Neural cell (in vitro differentiated cells): ENCODE measurements at regions not wholly inside any gene's neighbourhood (a gene's known extent, or its start where the extent isn't known, plus 50 kb on each side); places are given as distances from the start of the nearest gene placed in this dataset.

Source experiments
- H2AFZ ChIP-seq: fragments of 200-600, 300-800 bp; sonication (generic), shearing (Covaris generic); 2 replicates; pipeline ENCODE4 v1.6.0; 2014; ENCODE audit warnings: low read depth, mild to moderate bottlenecking, antibody characterized with exemption, low read length, moderate library complexity
- H3F3A ChIP-seq: fragments of 200-600 bp; shearing (Covaris generic); 2 replicates; pipeline ENCODE4 v1.6.1; 2016; ENCODE audit warnings: mild to moderate bottlenecking, moderate library complexity, mixed read lengths, antibody characterized with exemption, low read length; ENCODE audit not compliant: insufficient read depth, poor library complexity, severe bottlenecking
- H3K27ac ChIP-seq: fragments of 200-600, 300-800 bp; sonication (generic), shearing (Covaris generic); 2 replicates; pipeline ENCODE4 v1.5.1; 2014; ENCODE audit warnings: mild to moderate bottlenecking, low read length, moderate library complexity
- H3K27me3 ChIP-seq: fragments of 300-800, 200-600 bp; sonication (generic), shearing (Covaris generic); 2 replicates; pipeline ENCODE4 v1.6.0; 2014; ENCODE audit warnings: mild to moderate bottlenecking, low read depth, low read length, moderate library complexity; ENCODE audit not compliant: insufficient read depth
- H3K36me3 ChIP-seq: fragments of 300-800, 200-600 bp; sonication (generic), shearing (Covaris generic); 2 replicates; pipeline ENCODE4 v1.5.1; 2014; ENCODE audit warnings: mild to moderate bottlenecking, antibody characterized with exemption, low read length, moderate library complexity; ENCODE audit not compliant: insufficient read depth
- H3K4me2 ChIP-seq: fragments of 300-800, 200-600 bp; sonication (generic), shearing (Covaris generic); 2 replicates; pipeline ENCODE4 v1.6.0; 2014; ENCODE audit warnings: mild to moderate bottlenecking, low read length
- H3K4me3 ChIP-seq: fragments of 300-800, 200-600 bp; sonication (generic), shearing (Covaris generic); 2 replicates; pipeline ENCODE4 v1.5.1; 2014; ENCODE audit warnings: mild to moderate bottlenecking, low read length, moderate library complexity
- H3K79me2 ChIP-seq: fragments of 200-600 bp; shearing (Covaris generic); replicated peaks from 2 replicates; pipeline ENCODE4 v1.6.0; 2014; ENCODE audit warnings: mild to moderate bottlenecking, low read length, moderate library complexity; ENCODE audit not compliant: insufficient read depth
- H3K9ac ChIP-seq: fragments of 300-800, 200-600 bp; sonication (generic), shearing (Covaris generic); 2 replicates; pipeline ENCODE4 v1.6.1; 2016; ENCODE audit warnings: mild to moderate bottlenecking, low read length, mixed read lengths
- H3K9me2 ChIP-seq: fragments of 200-600 bp; shearing (Covaris generic); 2 replicates; pipeline ENCODE4 v1.6.1; 2016; ENCODE audit warnings: mild to moderate bottlenecking, low read length, mixed read lengths; ENCODE audit not compliant: insufficient read depth
- H3K9me3 ChIP-seq: fragments of 200-600, 300-800 bp; sonication (generic), shearing (Covaris generic); 2 replicates; pipeline ENCODE4 v1.6.1; 2016; ENCODE audit warnings: mild to moderate bottlenecking, mixed run types, low read length, moderate library complexity, mixed read lengths
- H4K20me1 ChIP-seq: fragments of 200-600 bp; shearing (Covaris generic); 2 replicates; pipeline ENCODE4 v1.6.1; 2016; ENCODE audit warnings: mild to moderate bottlenecking, mixed run types; ENCODE audit not compliant: insufficient read depth
- CTCF ChIP-seq: fragments of 450-650 bp; IDR thresholded peaks from 2 replicates; pipeline ENCODE4 v1.5.1; 2014; ENCODE audit warnings: antibody characterized with exemption, mild to moderate bottlenecking, moderate library complexity; ENCODE audit not compliant: poor library complexity, severe bottlenecking
- EP300 ChIP-seq: fragments of 450-650 bp; conservative IDR thresholded peaks from 2 replicates; pipeline ENCODE4 v1.6.1; 2014; ENCODE audit warnings: antibody characterized with exemption, mild to moderate bottlenecking, moderate library complexity; ENCODE audit not compliant: poor library complexity, severe bottlenecking
- EZH2 ChIP-seq: fragments of 200-600, 300-800 bp; shearing (Covaris generic), sonication (generic); IDR thresholded peaks from 2 replicates; pipeline ENCODE4 v1.6.1; 2014; ENCODE audit warnings: antibody characterized with exemption, low read length, borderline replicate concordance, mild to moderate bottlenecking; ENCODE audit not compliant: insufficient read depth, poor library complexity, severe bottlenecking
- MXI1 ChIP-seq: fragments of 450-650 bp; conservative IDR thresholded peaks from 2 replicates; pipeline ENCODE4 v1.6.1; 2014; ENCODE audit warnings: antibody characterized with exemption, mild to moderate bottlenecking; ENCODE audit not compliant: poor library complexity, severe bottlenecking
- POLR2AphosphoS5 ChIP-seq: IDR thresholded peaks from 2 replicates; pipeline ENCODE4 v1.6.1; 2012
- RAD21 ChIP-seq: fragments of 450-650 bp; conservative IDR thresholded peaks from 2 replicates; pipeline ENCODE4 v1.6.1; 2014; ENCODE audit warnings: antibody characterized with exemption, mild to moderate bottlenecking, moderate library complexity
- REST ChIP-seq: IDR thresholded peaks from 2 replicates; pipeline ENCODE4 v1.6.1; 2012; ENCODE audit warnings: borderline replicate concordance
- SMC3 ChIP-seq: fragments of 450-650 bp; conservative IDR thresholded peaks from 2 replicates; pipeline ENCODE4 v1.6.1; 2014; ENCODE audit warnings: antibody characterized with exemption, mild to moderate bottlenecking, moderate library complexity; ENCODE audit not compliant: poor library complexity
- TAF1 ChIP-seq: IDR thresholded peaks from 2 replicates; pipeline ENCODE4 v1.6.1; 2012; ENCODE audit warnings: low read depth

- Histone ChIP-seq H3K36me3 (no peaks in the 10 kb centered on the region), H3K4me2 (no peak overlapping the region), H3K9ac (no peak overlapping the region), H3K27me3 (no peaks in the 10 kb centered on the region), H3K9me3 (no peaks in the 10 kb centered on the region), H3F3A (no peaks in the 10 kb centered on the region), H3K9me2 (no peaks in the 10 kb centered on the region), H2AFZ (no peak overlapping the region), H4K20me1 (no peaks in the 10 kb centered on the region), H3K27ac (no peak overlapping the region), H3K79me2 (no peaks in the 10 kb centered on the region), H3K4me3 (no peak overlapping the region)
- TF ChIP-seq EP300 (no peak), SMC3 (no peak), EZH2 (no peak), POLR2AphosphoS5 (no peak), TAF1 (no peak), RAD21 (no peak), CTCF (no peak), MXI1 (no peak), REST (no peak)
These were observed 79.3 kb upstream of the ASAP2 start for GRCh38 chr2:9127316-9127715.

- Histone ChIP-seq H3K9me2 (no peaks in the 10 kb centered on the region), H3K9ac (no peak overlapping the region), H3K27ac (no peak overlapping the region), H3K79me2 (no peaks in the 10 kb centered on the region), H3K4me2 (no peak overlapping the region), H3K4me3 (no peak overlapping the region), H3K9me3 (no peaks in the 10 kb centered on the region), H3K36me3 (no peaks in the 10 kb centered on the region), H3K27me3 (no peaks in the 10 kb centered on the region), H4K20me1 (no peaks in the 10 kb centered on the region), H3F3A (no peaks in the 10 kb centered on the region), H2AFZ (no peak overlapping the region)
- no peak for TF ChIP-seq CTCF
- no peak for TF ChIP-seq EZH2
- no peak for TF ChIP-seq SMC3
- no peak for TF ChIP-seq POLR2AphosphoS5
- TF ChIP-seq MXI1: no peak
- no peak for TF ChIP-seq RAD21
- TF ChIP-seq TAF1: no peak
- TF ChIP-seq REST: no peak
- TF ChIP-seq EP300: no peak
These were observed 80.1 kb upstream of the ASAP2 start for GRCh38 chr2:9126540-9126939.
